Fibroblast of lung (primary cell): ENCODE measurements at regions not wholly inside any gene's neighbourhood (a gene's known extent, or its start where the extent isn't known, plus 50 kb on each side); places are given as distances from the start of the nearest gene placed in this dataset.

ENCODE experiments used
- EZH2 ChIP-seq: IDR thresholded peaks from 2 replicates; pipeline ENCODE4 v1.5.1; 2012; ENCODE audit warnings: low read length, control low read depth, mild to moderate bottlenecking; ENCODE audit errors: missing control alignments
- TF ChIP-seq, protein P1 (sequence below), 2 donors: IDR thresholded peaks in 1 of 2; conservative IDR thresholded peaks in 1 of 2; 1 replicate in 1 of 2; 2 replicates in 1 of 2; pipeline ENCODE4 v1.5.1; 2011 to 2012; ENCODE audit warnings: low read length in 2 of 2, control low read depth in 1 of 2, inconsistent platforms in 1 of 2, low read depth in 1 of 2, mild to moderate bottlenecking in 1 of 2

DNA sequence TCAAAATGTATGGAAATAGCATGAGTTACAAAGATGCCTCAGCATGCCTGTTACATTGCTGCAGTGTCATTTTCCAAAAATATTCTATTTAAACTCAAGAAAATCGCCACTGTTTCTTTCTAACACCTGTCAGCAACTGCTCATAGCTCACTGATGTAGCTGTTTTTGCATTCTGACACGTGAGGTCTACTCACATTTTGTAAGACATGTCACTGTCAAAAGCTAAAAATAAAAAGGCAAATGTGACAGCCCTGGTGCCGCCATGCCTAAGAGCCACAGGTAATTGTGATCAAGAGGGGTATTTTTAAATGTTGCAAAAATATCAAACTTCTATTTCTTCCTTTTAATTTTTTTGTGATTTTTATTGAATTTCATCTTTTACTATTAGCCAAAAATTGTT lies 556.2 kb upstream of the TMPRSS15 start:
- TF ChIP-seq, protein P1, sequence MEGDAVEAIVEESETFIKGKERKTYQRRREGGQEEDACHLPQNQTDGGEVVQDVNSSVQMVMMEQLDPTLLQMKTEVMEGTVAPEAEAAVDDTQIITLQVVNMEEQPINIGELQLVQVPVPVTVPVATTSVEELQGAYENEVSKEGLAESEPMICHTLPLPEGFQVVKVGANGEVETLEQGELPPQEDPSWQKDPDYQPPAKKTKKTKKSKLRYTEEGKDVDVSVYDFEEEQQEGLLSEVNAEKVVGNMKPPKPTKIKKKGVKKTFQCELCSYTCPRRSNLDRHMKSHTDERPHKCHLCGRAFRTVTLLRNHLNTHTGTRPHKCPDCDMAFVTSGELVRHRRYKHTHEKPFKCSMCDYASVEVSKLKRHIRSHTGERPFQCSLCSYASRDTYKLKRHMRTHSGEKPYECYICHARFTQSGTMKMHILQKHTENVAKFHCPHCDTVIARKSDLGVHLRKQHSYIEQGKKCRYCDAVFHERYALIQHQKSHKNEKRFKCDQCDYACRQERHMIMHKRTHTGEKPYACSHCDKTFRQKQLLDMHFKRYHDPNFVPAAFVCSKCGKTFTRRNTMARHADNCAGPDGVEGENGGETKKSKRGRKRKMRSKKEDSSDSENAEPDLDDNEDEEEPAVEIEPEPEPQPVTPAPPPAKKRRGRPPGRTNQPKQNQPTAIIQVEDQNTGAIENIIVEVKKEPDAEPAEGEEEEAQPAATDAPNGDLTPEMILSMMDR (conservative IDR thresholded peaks at IDR 0.05 in 1 of 2, IDR thresholded peaks at IDR 0.05 in 1 of 2; ENCODE audit: low read depth in 1 of 2, low read length in 2 of 2) = no peak
- TF ChIP-seq EZH2 = no peak
